NCI-H82 treated with DMSO at 0.1 percent for 48 hours (cell line): ENCODE measurements at regions not wholly inside any gene's neighbourhood (a gene's known extent, or its start where the extent isn't known, plus 50 kb on each side); places are given as distances from the start of the nearest gene placed in this dataset.
"Not testable (repeated sequence)": the region's sequence is repeated elsewhere in the genome, so short reads cannot be mapped to it uniquely, and the experiment has no call there.

Source experiments
- DNase-seq: peaks from one replicate; lab custom pipeline; 2025; ENCODE audit not compliant: unreplicated experiment; lab: John Stamatoyannopoulos, UW

- no peak for DNase-seq
Observed at GRCh38 chr20:47960769-47961541, 175.7 kb upstream of the SULF2 start.

DNA sequence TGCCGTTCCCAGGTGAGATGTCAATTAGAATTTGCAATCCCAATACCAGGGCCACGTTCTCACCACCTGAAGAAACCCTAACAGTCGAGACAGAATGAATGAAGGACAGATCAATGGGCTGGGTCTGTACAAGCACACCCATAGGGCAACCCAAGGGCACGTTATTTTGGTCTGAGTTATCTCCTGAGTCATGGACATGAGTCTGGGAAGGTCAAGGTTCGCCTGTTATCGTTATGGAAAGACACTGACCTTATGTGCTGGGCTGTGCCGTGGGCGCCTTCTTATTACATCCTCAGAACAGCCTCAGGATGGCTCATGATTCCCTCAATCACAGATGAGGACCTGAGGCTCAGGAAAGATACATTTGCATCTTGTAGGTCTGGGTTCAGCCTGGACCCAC is 175.0 kb upstream of the SULF2 start:
- DNase-seq, result no peak

- not testable (repeated sequence) for DNase-seq
Observed at GRCh38 chr20:47957989-47958801, 172.9 kb upstream of the SULF2 start.

DNA sequence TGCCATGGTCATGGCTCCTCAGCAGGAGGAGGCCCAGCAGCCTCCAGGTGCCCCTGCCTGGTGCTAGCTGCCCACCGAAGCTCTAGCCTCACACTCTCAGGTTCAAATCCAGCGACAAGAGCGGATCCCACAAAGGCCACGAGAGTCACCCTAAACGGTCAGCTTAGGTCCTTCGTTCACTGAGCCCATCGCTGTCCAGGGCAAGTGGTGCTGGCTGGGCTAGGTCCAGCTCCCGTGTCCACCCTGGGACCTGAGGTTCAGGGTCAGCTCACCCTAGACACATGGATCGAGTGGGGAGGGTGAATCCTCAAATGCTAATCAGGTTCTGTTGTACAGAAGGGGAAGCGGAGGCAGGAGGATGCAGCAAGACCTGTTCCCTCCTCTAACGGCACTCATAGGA is 171.9 kb upstream of the SULF2 start:
- no peak for DNase-seq

- DNase-seq, result no peak
Observed at GRCh38 chr20:47956268-47956995, 171.2 kb upstream of the SULF2 start.

DNA sequence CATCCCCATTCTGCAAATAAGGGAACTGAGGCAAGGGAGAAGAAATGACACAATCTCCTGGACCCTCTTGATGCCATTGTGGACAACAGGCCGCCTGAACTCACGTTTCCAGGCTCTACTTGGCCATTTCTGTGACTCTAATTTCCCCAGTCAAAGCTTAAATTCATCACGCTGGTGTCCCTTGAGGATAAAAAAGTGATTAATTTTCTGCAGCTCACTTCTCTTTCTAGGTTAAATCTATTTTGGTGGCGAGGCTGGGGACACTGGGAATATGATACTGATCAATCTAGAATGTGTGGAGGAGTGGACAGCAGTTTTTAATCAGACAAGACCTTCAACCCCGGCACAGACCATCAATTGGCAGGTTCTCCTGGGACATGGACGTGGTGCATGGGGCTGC is 168.2 kb upstream of the SULF2 start:
- DNase-seq, result no peak

DNA sequence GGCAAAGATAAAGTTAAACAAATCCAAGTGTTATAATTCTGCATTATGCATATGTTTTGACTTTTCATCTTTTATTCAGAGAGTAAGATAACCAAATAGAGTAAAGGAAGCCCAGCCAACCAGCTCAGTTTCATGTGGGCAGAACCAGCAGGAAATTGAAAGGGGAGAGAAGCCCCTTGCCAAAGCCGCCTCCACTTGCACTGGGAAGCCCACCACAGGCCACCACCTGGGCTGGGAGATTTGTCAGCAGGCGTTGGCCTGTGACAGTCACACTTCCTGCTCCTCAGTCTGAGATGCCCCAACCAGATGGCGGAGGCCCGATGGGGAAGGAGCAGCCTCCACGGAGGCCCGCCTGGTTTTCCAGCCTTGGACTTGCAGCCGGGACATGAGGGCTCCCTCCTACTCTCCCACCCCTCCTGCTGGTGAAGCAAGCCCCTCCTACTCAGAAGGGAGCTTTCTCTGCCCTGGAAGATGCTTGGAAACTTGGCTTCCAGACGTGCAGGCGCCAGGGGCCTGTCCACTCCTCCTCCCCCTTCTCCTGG is 166.8 kb upstream of the SULF2 start:
- no peak for DNase-seq

- no peak for DNase-seq
Observed at GRCh38 chr20:47951521-47951971, 166.3 kb upstream of the SULF2 start.

- no peak for DNase-seq
Observed at GRCh38 chr20:47950913-47951283, 165.6 kb upstream of the SULF2 start.

GRCh38 chr20:47950124-47950912 is 165.0 kb upstream of the SULF2 start:
- no peak for DNase-seq

GRCh38 chr20:47949230-47949629 is 163.9 kb upstream of the SULF2 start:
- no peak for DNase-seq

GRCh38 chr20:47944682-47945081 is 159.4 kb upstream of the SULF2 start:
- no peak for DNase-seq

- no peak for DNase-seq
Observed at GRCh38 chr20:47941869-47942268, 156.6 kb upstream of the SULF2 start.

- no peak for DNase-seq
Observed at GRCh38 chr20:47940101-47940813, 155.0 kb upstream of the SULF2 start.

- peak; percentile 72 for DNase-seq
Observed at GRCh38 chr20:47936612-47937011, 151.3 kb upstream of the SULF2 start.

- DNase-seq, result no peak
Observed at GRCh38 chr20:47934761-47935160, 149.5 kb upstream of the SULF2 start.

DNA sequence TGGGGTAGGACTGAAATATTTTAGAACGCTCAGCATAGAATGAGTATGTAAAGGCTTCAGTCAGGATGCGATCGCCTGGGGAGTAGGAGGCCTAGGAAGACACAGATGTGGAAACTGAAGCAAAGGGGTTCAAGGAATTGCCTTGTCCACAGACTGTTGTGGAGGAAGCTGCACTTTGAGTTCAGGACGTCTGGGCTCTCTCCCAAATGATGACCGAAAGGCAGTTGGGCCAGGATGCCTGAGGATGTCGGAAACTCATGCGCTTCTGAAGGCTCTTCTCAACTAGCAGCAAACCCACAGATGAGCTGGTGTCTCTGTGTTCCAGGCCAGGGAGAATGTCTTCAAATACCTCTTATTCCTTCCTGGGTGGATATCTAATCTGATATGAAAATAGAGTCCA is 146.2 kb upstream of the SULF2 start:
- DNase-seq, result no peak

DNA sequence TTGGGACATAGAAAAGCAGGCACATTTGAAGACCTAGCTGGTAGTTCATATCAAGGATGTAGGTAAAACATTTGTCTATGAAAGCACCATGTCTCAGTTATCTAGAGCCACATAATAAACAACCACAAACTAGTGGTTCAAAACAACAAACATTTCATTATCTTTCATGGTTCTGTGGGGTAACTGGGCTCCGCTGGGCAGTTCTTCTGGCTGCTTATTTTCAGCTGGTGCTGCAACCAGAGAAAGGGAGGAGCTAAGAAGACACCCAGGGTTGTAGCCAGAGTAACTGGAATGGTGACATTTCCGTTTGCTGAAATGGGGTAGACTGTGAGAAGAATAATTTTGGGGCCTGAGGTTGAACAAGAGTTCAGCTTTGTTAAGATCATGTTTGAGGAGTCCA is 145.7 kb upstream of the SULF2 start:
- DNase-seq, result no peak

GRCh38 chr20:47929368-47930115 is 144.3 kb upstream of the SULF2 start:
- DNase-seq, result peak; percentile 21
